ENCODE measurements at regions not wholly inside any gene's neighbourhood (a gene's known extent, or its start where the extent isn't known, plus 50 kb on each side); places are given as distances from the start of the nearest gene placed in this dataset.

GRCh38 chr12:13350946-13351345 is 154.4 kb downstream of the EMP1 start:
- Histone ChIP-seq H3K27me3 (ENCODE audit: control insufficient read depth, insufficient read depth, low read length) (no peaks in the 10 kb centered on the region), H2AK5ac (ENCODE audit: low read depth, low read length) (no peak overlapping the region), H2BK15ac (ENCODE audit: low read depth, low read length) (no peak overlapping the region), H3K4me3 (ENCODE audit: insufficient read depth, low read depth, low read length) (no peak overlapping the region), H4K8ac (ENCODE audit: low read depth in 2 of 2, low read length in 2 of 2) (no peak overlapping the region), H3K4ac (ENCODE audit: low read depth, low read length) (no peak overlapping the region), H3K56ac (ENCODE audit: extremely low read depth, insufficient read depth, low read length) (no peak overlapping the region), H4K20me1 (ENCODE audit: insufficient read depth, low read length) (no peaks in the 10 kb centered on the region), H3K4me1 (ENCODE audit: control insufficient read depth, insufficient read depth, low read length) (0 out of 2 replicates have a peak, but pooled peaks cover 3% of the 10 kb centered on the region), H3K18ac (ENCODE audit: low read depth, low read length) (no peak overlapping the region), H3K79me1 (ENCODE audit: low read depth in 1 of 2, low read length in 2 of 2) (no peaks in the 10 kb centered on the region), H3K9ac (ENCODE audit: low read depth, low read length) (no peak overlapping the region), H3K36me3 (ENCODE audit: control insufficient read depth, insufficient read depth, low read length) (no peaks in the 10 kb centered on the region), H4K91ac (ENCODE audit: insufficient read depth, low read depth, low read length) (no peak overlapping the region), H3K9me3 (ENCODE audit: control insufficient read depth, insufficient read depth, low read length) (no peaks in the 10 kb centered on the region), H3K14ac (replicated peaks; ENCODE audit: low read depth, low read length) (no peak overlapping the region), H3K23ac (ENCODE audit: low read depth, low read length) (no peak overlapping the region), H2AFZ (replicated peaks; ENCODE audit: low read length, poor library complexity) (no peak overlapping the region), H2BK20ac (ENCODE audit: low read depth, low read length) (no peak overlapping the region), H2BK5ac (ENCODE audit: low read depth, low read length, poor library complexity, severe bottlenecking) (no peak overlapping the region), H2BK120ac (ENCODE audit: low read depth, low read length) (no peak overlapping the region), H3K4me2 (ENCODE audit: low read depth, low read length) (no peak overlapping the region), H3K27ac (ENCODE audit: insufficient read depth, low read length) (no peak overlapping the region), H4K5ac (ENCODE audit: low read depth, low read length) (no peak overlapping the region), H3K9me1 (ENCODE audit: insufficient read depth, low read length) (no peaks in the 10 kb centered on the region), H2AK9ac (replicated peaks; ENCODE audit: low read depth, low read length, poor library complexity) (no peak overlapping the region)
- in situ Hi-C loops (cut with MboI; ENCODE audit: low sequenced_read_pairs) (no loop called here), dilution Hi-C loops (cut with HindIII; ENCODE audit: low sequenced_read_pairs, unreplicated experiment) (no loop called here), intact Hi-C loops (cut with micrococcal nuclease) (no loop called here)
- BruUV-seq (replicated peaks), result no TSS peak
- WGBS, 2 experiments (ENCODE audit: extremely low coverage in 2 of 2, insufficient read length in 1 of 2), result 50% methylated on average over 1 of the region's 2 CpGs; no CpG with 5 or more reads in 1 of the 2 experiments
- DNase-seq (no peak), ATAC-seq (ENCODE audit: low read depth) (no peak)
- POLR2A ChIA-PET (ENCODE audit: unreplicated experiment), result no interaction called here
- CTCF ChIA-PET, result no interaction called here
- no peak for TF ChIP-seq MXI1 (IDR thresholded peaks at IDR 0.05; ENCODE audit: borderline replicate concordance, low read depth, low read length)
- no peak for TF ChIP-seq RCOR1 (IDR thresholded peaks at IDR 0.05; ENCODE audit: insufficient replicate concordance, low read length)
- TF ChIP-seq MAFK (IDR thresholded peaks at IDR 0.05; ENCODE audit: low read depth, low read length), result no peak
- TF ChIP-seq RAD21 (IDR thresholded peaks at IDR 0.05; ENCODE audit: low read length), result no peak
- no peak for TF ChIP-seq CHD1 (IDR thresholded peaks at IDR 0.05; ENCODE audit: low read depth, low read length)
- TF ChIP-seq USF2 (IDR thresholded peaks at IDR 0.05; ENCODE audit: low read depth, low read length), result no peak
- TF ChIP-seq RFX5 (IDR thresholded peaks at IDR 0.05; ENCODE audit: low read depth, low read length), result no peak

All from IMR-90 (cell line).